ENCODE measurements at regions not wholly inside any gene's neighbourhood (a gene's known extent, or its start where the extent isn't known, plus 50 kb on each side); places are given as distances from the start of the nearest gene placed in this dataset.

GRCh38 chr20:22800129-22800528, 215.8 kb upstream of the FOXA2 start:
- TF ChIP-seq POLR2A (IDR thresholded peaks at IDR 0.05; ENCODE audit: low read depth, low read length) (no peak), POLR2AphosphoS5 (IDR thresholded peaks at IDR 0.05; ENCODE audit: low read depth, low read length) (no peak)
